ENCODE measurements at regions not wholly inside any gene's neighbourhood (a gene's known extent, or its start where the extent isn't known, plus 50 kb on each side); places are given as distances from the start of the nearest gene placed in this dataset.

DNA sequence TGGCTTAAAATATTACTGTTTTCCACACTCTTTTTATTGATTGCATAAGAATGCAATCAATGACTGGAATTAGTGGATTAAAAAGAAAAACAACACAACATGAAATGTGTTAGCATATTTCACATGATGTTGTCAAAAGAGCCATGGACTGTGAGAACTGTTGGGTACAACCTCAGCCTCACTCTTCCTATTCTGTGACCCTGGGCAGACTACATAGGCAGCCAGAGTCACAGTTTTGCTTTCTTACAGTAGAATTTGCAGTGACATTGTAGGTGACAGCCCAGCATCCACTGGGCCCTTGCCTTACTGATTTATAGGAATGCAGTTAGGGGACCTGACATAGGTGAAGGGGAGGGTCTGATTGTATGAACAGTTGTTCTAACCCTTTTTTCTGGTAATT is 471.4 kb upstream of the SLC35B3 start:
- TF ChIP-seq POLR2A (IDR thresholded peaks at IDR 0.05): no peak
- TF ChIP-seq, protein P1, sequence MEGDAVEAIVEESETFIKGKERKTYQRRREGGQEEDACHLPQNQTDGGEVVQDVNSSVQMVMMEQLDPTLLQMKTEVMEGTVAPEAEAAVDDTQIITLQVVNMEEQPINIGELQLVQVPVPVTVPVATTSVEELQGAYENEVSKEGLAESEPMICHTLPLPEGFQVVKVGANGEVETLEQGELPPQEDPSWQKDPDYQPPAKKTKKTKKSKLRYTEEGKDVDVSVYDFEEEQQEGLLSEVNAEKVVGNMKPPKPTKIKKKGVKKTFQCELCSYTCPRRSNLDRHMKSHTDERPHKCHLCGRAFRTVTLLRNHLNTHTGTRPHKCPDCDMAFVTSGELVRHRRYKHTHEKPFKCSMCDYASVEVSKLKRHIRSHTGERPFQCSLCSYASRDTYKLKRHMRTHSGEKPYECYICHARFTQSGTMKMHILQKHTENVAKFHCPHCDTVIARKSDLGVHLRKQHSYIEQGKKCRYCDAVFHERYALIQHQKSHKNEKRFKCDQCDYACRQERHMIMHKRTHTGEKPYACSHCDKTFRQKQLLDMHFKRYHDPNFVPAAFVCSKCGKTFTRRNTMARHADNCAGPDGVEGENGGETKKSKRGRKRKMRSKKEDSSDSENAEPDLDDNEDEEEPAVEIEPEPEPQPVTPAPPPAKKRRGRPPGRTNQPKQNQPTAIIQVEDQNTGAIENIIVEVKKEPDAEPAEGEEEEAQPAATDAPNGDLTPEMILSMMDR (IDR thresholded peaks at IDR 0.05): no peak
